GM13977 (cell line): ENCODE measurements at regions not wholly inside any gene's neighbourhood (a gene's known extent, or its start where the extent isn't known, plus 50 kb on each side); places are given as distances from the start of the nearest gene placed in this dataset.

Experiments
- DNase-seq: peaks from one replicate; pipeline ENCODE4 v3.0.0; 2012; ENCODE audit warnings: low spot score
- CTCF ChIP-seq: IDR thresholded peaks from 2 replicates; pipeline ENCODE4 v1.5.1; 2012; ENCODE audit warnings: mild to moderate bottlenecking, control low read depth; ENCODE audit not compliant: insufficient read depth; ENCODE audit errors: extremely low read depth, missing control alignments
- in situ Hi-C: fragments of 300-500 bp; cut with MboI; formaldehyde crosslinking; loops from one replicate; pipeline ENCODE4 v1.12.0; 2022; ENCODE audit warnings: low sequenced_read_pairs, low pct_unique_long_range_greater_than_20kb, mixed read lengths, inconsistent platforms; ENCODE audit not compliant: unreplicated experiment

- in situ Hi-C loops, result no loop called here
- no peak for TF ChIP-seq CTCF
- no peak for DNase-seq
Observed at GRCh38 chr4:17283251-17283650, 228.6 kb downstream of the QDPR start.

GRCh38 chr4:17280261-17281018 is 231.4 kb downstream of the QDPR start:
- in situ Hi-C loops, result no loop called here
- TF ChIP-seq CTCF, result no peak
- no peak for DNase-seq

- no peak for TF ChIP-seq CTCF
- in situ Hi-C loops, result no loop called here
- DNase-seq, result no peak
Observed at GRCh38 chr4:17276776-17277175, 235.1 kb downstream of the QDPR start.

- no peak for TF ChIP-seq CTCF
- DNase-seq, result no peak
- in situ Hi-C loops, result no loop called here
Observed at GRCh38 chr4:17275836-17276235, 236.1 kb downstream of the QDPR start.

GRCh38 chr4:17273047-17273446 is 238.8 kb downstream of the QDPR start:
- no peak for TF ChIP-seq CTCF
- DNase-seq, result no peak
- in situ Hi-C loops, result no loop called here

- in situ Hi-C loops, result no loop called here
- TF ChIP-seq CTCF, result no peak
- no peak for DNase-seq
Observed at GRCh38 chr4:17272154-17272553, 239.7 kb downstream of the QDPR start.
